Hypothalamus (tissue), 51 donors: ENCODE measurements at regions not wholly inside any gene's neighbourhood (a gene's known extent, or its start where the extent isn't known, plus 50 kb on each side); places are given as distances from the start of the nearest gene placed in this dataset.
"Not testable (repeated sequence)": the region's sequence is repeated elsewhere in the genome, so short reads cannot be mapped to it uniquely, and the experiment has no call there.

ENCODE experiments used
- DNase-seq, 51 donors: peaks; one replicate each; lab custom pipeline; 2025; lab: John Stamatoyannopoulos, UW

DNA sequence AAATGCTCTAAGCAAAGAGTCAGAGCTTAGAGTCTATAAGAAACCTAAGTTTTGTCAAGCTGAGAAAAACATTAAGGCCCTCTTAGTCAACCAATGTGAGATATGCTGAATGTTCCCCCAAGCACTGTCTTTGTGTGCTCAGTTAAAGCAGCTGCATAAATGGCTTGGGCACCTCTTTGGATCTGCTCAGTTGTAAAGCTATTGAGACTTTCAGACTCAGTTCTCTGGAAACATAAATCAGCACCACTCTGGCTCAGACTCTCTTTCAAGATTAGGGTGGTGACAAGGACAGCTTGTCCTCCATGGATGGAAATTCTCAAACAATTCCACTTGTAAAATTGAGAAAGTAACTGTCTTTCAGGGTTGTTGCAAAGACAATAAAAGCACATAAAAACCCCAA lies 807.9 kb downstream of the PRELID2 start:
- DNase-seq: no peak

DNA sequence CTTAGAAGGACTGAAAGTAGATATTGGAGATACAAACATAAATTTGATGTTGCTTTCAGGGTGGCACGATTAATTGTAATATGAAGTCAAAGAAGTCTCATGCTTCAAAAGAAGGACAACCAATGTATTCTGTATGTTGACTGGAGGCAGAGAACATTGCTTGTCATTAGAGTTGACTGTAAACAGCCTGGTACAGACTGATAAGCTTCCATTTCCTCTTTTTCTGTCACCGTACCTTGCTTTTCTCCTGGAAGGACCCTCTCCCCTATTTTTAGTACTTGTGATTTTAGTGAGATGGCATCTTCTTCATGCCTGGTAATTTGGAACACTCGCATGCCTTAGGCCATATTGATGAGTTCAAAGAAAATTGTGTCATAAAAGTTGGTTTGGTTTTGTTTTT lies 809.4 kb downstream of the PRELID2 start:
- DNase-seq: no peak

DNA sequence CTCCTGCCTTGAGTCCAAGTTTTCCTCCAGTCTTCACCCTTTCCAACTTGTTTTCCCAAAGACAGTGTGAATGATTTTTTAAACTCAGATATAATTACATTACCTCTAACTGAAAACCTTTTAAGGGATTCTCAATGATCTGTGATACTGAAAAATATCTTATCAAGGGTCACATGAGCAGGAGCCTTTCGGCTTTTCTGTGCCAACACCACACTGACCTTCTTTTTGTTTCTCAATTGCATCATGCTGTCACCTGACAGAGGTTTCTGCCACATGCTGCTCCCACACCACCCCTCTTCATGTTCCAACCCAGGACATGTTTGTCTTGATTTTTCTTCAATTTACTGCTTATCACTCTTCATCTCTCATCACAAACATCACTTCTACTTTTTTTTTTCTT lies 820.0 kb downstream of the PRELID2 start:
- DNase-seq: no peak

DNA sequence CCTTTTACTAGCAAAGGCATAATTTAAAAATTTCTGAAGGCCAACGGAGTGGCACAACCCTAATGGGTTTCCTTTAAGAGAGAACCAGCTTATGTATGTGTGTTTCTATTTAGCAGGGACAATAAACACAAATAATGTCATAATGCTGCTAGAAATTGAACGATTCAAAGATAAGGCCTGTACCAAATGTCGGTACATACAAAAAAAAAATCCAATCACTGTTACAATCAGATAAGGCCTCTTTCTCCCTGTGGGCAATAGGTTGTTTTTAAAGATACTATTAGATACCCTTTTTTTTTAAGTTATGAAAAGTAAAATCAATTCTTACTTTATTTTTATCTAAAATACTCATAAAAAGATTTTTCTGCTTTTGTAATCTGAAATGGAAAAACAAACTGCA lies 821.0 kb downstream of the PRELID2 start:
- DNase-seq: no peak

DNA sequence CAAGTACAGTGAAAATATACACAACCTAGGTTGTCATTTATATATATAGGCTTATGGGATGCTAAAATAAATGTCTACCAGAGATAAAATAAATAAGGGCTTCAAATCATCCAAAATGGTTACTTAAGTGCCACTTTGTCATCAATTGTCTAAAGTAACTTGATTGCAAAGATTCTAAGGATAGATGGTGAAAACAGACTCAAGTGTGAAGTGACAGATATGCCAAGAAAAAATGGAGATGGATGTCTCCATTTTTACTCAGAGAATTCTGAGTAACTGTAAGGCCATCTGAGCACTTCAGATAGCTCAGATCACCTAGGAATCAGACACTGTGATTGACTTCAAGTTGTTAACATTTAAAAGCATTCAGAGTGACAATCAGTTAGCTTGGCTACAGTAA lies 824.3 kb downstream of the PRELID2 start:
- DNase-seq: no peak

DNA sequence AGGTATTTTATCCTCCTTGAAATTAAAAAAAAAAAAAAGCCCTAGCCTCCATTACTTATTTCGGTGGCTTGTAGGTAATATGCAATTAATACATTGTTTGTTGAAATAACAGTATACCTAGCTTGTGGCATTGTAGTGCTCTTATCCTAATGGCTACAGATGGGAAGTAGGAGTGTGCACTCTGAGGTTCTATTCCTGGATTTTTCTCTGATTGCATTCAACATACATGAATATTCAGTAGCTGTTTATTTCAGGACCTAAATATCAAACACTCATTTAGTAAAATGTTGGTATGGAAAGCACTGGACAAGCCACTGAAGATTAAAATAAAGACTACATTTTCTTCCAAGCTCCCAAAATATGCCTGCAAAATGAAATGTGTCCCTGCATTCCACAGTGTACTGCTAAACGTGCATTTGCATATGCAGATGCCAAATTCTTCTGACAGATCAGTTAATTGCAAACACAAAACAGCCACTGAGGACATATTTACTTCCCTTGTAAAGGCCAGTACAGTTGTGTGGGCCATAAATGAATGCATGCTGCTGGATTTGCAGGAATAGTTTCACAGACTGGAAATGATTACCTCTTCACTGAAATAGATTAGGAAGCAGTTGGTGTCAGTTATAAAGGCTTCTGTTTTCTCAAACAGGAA lies 826.1 kb downstream of the PRELID2 start:
- no peak for DNase-seq

DNA sequence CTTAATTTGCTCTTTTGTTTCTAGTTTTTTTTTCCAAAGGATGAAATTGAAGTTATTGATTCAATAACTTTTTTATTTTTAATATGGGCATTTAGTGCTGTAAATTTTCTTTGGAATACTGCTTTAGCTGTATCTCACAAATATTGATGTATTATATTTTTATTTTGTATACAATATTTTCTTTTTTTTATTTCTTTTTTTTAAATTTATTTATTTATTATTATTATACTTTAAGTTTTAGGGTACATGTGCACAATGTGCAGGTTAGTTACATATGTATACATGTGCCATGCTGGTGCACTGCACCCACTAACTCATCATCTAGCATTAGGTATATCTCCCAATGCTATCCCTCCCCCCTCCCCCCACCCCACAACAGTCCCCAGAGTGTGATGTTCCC lies 823.7 kb downstream of the KCTD16 start:
- DNase-seq: not testable (repeated sequence)

DNA sequence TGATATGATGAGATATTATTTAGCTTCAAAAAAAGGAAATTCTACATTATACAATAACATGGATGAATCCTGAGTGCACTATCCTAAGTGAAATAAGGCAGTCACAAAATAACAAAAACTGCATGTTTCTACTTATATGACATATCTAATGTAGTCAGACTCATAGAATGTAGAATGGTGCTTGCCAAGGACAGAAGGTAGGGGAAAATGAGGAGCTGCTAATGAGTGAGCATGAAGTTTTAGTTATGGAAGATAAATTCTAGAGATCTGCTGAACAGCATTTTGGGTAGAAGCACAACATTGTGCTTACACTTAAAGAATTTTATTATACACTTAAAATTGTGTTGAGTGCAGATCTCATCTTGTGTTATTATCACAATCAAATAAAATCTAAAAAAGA lies 812.4 kb downstream of the KCTD16 start:
- DNase-seq: no peak

DNA sequence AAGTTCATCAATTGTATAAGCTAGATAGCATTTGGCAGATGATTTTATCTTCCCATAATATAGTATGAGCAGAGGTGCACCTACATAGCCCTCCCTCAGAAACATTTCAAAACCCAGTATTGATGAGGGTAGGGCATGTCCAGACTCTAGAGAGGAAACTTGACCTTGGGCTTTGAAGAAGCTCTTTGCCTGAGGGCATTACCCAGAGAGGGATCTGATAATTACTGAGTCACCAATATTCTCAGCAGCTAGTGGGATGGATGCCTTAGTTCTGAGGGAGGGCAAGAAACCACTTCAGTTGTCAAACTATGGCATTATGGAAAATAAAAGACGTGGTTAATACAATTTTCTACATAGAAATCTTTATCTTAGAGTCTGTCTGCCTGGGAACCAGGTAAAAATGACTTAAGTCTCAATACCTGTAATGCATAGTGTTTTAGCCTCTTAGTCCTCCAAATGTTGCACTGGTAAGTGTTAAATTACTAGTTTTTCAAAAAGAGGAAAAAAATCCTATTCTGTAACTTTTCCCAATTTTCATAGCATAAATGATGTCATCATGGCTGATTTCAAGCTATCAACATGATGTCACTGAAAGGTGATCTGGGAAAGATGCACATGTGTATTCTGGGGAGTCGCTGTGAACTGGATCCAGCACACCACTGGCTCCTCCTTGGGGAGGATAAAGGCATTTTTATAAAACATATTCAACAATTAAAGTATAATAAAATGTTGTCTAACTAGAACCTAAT lies 809.0 kb downstream of the KCTD16 start:
- no peak for DNase-seq

DNA sequence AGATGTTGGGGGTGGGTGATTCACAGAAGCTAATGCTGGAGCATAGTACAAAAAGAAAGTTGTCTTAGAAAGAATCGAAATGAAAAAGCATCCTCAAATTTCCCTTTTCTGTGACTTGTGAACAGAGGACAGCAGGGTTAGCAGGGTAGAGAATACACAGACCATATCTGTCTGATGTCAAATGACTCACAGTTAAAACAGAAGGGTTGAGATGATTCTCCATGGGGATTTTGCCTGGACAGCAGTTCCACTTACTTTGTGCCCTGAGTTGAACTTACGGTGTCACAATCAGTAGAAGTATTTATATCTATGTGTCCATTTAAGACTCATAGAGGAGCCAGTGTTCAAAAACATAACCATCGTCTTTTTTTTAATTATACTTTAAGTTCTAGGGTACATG lies 801.6 kb downstream of the KCTD16 start:
- no peak for DNase-seq

DNA sequence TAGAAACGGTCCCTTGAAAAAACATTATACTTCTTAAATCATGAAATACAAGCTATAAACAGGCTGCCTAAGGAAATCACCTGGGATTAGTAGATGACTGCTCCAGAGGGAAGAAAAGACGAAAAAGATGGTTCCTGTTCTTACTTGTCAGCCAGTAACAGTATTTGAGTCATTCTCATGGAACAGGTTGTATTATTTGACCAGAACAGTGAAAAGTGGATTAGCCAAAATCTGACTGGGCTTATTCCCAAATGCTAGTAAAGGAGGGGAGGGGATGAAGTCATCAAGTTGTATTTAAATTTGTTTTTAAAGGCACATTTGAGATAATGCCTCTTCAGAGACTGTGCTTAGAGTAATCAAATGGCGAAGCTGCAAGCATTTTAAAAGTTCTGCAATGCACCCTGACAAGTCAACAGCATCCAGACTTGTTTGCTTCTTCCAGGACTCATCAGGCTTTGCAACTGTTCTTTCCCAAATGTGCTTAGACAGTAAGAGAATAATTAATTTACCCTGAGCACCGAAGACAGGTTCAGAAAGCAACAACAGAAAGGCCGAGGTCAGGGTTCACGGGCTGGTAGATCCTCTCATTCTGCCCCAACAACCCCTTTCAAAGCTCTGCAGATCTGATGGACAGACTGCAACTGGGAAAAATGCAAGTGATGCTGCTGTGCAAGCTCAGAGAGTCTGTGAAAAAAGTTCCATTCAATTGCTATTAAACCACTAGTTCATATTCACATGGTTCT lies 800.6 kb downstream of the KCTD16 start:
- DNase-seq: no peak

DNA sequence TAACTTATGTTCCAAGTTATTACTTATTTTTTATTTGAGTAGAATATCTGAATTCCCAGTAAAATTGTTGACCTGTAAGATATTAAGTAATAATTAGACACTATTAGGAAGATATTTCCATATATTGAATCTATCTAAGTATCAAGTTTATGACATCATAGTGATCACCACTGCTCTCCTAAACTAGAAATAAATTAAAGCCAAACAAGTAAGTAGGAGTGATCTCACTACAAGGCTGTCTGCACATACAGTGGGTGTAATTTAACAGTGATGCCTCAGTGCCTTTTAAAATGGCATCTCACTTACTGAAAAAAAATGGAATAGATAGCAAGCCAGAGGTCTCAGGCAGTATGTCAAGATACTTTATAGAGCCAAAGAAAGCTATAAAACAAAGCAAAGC lies 789.6 kb downstream of the KCTD16 start:
- no peak for DNase-seq

DNA sequence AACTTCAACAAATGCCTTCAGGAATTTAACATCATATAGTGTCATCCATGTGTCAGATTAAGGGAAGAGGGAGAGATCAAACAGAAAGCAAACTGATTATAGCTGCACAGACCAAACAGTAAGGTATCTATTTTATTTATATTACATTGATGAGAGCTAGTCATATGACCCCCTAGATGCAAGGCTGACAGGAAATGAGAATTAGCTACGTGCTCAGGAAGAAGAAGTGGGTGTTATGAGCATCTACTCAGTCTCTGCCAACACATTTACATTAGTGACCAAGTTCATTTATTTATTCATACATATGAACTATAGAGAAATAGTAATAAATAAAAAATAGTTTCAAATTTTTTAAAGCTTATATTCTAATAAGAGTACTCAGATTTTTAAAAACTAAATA lies 787.3 kb downstream of the KCTD16 start:
- DNase-seq: no peak

DNA sequence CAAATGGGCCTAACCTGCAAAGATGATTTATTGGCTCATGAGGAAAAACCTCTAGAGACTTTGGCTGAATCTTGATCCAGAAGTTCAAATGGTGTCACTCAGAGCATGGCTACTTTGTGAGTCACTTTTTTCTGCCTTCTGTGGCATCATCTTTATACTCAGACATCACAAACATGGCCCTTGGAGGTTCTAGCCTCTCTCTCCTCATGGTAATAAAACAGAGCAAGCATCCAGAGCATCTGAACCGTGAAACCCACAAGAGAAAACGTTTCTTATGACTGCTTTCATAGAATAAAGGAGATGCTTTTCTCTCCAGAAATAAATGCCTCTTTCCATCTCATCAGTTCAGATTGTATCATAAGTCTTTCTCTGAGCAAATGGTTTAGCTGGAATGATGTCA lies 780.3 kb downstream of the KCTD16 start:
- no peak for DNase-seq

DNA sequence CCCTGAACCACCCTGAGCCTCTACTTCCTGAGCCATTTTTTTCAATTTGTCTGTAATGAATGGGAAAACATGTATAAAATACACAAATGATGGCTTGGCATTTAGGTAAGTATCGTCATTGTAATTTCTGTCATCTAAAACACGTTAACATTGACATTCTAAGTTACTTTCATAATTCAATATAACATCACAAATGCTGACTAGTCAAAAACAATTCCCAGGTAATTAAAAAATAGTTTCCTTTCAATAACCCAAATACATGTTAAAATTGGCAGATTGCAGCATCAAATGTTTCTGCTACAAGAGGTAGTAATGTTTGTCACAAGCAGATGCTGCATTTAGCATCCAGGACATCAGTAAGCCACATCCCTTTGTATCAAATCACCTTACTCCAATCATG lies 776.4 kb downstream of the KCTD16 start:
- DNase-seq: no peak

DNA sequence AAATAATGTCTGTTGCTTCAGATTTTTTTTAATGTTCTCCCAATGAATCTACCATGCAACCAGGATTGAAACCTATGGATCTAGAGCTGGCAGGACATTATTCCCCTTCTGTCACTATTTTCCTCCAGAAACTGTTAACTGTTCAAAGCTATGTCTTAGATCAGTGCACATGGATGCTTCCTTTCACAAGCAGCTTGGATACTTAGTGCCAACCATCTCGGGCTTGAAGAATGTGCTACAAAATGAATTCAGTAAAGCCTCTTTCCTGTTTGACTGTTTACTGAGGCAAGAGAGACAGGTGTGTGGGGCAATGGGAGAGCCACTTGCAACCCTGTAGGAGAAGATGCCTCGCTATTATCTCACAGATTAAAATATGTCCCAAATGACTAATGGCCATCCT lies 774.8 kb downstream of the KCTD16 start:
- DNase-seq: no peak

DNA sequence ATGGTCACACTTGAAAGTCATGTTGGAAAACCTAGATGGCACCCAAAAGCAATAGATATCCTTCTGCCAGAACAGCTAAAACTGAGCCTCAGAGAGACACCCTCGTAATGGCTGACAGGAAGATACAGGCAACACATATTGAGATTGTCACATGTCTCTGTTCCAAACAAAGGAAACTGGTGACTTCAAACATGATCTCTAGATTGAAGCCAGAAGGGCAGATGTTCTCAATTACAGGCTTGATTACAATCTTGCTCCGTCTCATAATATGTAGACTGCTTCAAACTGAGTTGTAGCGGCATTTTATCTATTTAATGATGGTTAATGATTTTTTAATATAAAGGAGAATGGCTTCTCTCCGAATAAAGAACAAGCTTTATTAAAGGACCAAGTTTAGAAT lies 774.3 kb downstream of the KCTD16 start:
- DNase-seq: no peak

DNA sequence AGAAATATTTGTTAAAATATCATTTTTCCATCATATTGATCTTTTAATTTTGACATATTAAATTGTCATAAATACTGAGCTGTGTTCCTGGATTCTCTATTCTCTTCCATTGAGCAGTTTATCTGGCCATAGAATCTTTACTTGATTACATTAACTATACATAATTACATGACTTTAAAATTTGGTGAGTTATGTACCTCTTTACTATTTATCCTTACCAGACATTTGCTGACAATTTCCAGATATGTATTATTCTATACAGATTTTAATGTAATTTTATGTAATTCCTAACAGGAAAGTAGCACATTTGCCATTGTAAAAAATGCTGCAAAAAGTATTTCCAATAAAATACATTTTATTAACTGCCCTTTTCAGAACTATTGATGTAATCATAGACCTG lies 770.3 kb downstream of the KCTD16 start:
- DNase-seq: no peak

DNA sequence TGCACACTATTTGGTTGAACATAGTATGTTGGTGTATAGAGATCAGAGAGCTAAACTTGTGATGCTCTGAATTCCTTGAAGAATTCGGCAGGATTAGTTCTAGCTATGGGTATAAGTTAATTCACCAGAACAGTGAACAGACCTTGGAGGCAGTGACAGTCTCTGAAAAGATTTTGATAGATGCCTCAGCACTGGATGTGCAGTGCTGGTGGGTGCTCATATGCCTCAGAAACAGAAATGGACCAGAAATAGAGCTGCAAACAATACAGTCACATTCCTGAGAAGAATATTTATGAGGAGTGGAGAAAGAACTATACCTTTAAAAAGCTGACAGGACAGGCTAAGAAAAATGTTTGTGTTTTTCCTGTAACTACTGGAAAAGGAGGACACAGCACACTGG lies 747.7 kb downstream of the KCTD16 start:
- no peak for DNase-seq

DNA sequence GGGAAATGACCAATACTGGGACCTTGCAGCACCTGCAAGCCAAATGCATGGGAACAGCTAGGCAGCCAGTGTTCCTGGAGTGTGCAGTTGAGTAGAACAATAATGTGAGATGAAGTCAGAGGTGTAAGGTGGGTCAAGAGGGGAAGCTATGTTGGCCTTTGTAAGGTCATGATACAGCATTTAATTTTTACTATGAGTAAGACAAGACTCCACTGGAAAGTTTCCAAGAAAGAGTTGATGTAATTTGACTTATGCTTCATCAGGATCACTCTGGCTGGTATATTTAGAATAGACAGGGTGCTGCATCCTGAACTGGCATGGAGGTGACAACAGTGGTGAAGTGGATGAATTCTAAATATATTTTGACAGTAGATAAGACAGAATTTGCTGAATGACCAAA lies 744.8 kb downstream of the KCTD16 start:
- no peak for DNase-seq

DNA sequence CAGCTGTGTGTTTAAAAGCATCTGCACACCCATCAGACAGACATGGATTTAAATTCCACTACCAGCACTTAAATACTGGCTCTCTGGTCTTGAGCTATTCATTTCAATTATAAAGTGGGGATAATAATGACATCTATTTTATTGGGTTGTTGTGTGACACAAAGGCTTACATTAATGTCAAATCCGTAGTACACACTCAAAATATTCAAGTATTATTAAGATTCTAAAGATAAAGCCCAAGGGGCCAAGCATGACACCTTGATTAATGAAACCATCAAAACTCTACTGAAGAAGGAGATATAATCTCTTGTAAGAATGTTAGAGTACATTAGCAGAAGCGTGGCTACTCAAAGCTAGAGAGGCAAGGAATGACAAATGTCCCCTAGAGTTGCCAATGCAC lies 743.0 kb downstream of the KCTD16 start:
- no peak for DNase-seq

DNA sequence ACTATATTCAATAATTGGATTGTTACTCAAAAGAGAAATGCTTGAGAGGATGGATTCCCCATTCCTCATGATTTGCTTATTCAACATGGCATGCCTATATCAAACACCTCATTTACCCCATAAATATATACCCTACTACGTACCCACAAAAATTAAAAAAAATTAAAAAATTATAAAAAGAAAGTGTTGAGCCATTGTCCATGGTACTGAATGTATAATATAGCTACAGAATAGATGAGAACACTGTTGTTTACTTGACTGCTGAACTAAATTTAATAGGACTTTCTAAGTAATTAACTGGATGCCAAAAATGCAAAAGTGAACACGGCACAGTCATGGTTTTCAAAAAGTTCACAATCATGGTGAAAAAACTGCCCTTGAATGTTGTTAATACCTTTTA lies 725.8 kb downstream of the KCTD16 start:
- DNase-seq: no peak
